GM19452 (cell line): ENCODE measurements at regions not wholly inside any gene's neighbourhood (a gene's known extent, or its start where the extent isn't known, plus 50 kb on each side); places are given as distances from the start of the nearest gene placed in this dataset.

Source experiments
- ATAC-seq: cut with Tn5 transposase; IDR thresholded peaks from one replicate; pipeline ENCODE4 v1.9.1; 2021; ENCODE audit not compliant: unreplicated experiment

DNA sequence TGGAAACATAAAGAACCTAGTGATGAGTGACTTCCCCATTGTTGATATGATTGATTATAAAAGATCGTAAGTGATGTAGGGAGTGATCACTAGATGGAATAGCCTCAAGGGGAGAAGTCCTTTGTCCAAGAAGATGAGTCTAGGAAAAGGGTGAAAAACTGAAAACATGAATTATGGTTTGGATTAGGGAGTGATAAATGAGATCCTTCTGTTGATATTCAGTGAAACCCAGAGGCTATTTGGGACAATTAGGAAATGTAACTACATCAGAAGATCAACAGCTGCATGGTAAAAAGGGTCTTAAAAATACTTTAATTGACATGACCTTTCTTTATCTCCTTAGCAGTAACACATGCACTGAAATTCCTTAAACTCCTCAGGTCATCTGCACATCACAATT is 124.0 kb upstream of the UNC5C start:
- no peak for ATAC-seq

DNA sequence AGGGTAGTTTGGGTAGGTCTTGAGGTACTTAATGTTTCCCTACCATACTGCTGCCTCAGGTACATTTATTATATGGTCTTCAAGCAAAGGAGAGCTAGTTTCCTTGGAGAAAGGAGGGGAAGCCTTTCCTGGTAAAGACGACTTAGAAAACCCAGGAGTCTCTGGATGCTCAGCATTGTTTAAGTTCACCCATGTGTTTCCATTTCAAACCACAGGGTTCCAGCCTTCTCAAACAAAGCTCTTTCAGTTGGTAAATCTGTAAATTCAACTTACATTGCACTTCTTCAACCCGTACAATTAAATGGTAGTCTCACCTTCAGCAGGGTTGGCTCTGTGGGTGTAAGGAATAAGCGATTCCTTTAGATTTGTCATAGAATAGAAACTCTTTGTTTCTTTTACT is 111.9 kb upstream of the UNC5C start:
- no peak for ATAC-seq

DNA sequence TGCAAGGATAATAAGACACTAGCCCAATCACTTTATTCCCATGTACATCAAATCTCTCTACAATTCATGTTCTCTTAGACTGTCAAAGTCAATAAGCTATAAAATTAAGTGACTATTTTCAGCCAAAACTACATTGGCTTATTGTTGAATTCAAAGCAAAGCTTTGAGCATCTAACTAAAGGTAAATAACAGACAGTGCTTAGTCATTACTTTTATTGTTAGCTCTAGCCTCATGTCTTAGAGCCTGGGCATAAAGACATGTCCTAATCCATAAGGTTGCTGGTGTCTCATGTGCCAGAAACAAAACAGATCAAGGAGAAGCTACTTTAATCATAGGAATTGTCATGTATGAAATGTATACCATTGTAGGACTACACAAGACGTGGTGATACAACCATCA is 103.1 kb upstream of the UNC5C start:
- ATAC-seq = no peak

DNA sequence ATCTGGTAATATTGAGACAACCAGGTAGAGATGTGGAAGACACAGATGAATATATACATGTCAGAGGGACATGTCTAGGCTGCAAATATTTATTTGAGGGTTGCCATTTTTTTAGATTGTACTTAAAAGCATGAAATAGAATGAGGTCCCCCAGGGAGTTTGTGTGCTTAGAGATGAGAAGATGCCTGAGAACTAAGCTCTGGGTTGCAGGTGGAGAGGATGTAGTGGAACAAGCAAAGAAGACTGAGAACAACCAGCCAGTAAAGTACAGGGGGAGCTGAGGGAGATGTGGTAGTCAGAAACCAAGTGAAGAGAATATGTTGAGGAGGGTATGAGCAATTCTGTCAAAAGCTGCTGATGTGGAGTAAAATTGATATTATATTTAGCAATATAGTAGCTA is 95.6 kb upstream of the UNC5C start:
- ATAC-seq = no peak

DNA sequence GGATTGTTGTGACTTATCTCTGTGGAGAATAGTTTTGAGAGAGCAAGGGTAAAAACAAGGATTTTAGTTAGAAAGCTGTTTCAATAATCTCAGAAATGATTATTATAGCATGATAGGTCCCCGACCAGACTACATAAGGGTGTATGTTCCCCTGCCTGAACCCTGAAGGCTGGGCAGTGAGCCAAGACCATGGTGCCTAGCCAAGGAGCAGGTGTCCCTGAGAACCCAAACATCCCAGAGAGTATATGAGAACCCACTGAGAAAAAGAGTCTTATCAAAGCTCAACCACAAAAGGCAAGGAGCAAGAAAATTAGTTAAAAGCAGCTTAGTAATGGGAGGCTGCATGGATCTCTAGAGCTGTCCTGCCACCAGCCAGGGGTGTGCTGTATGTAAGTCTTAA is 94.9 kb upstream of the UNC5C start:
- ATAC-seq = no peak

DNA sequence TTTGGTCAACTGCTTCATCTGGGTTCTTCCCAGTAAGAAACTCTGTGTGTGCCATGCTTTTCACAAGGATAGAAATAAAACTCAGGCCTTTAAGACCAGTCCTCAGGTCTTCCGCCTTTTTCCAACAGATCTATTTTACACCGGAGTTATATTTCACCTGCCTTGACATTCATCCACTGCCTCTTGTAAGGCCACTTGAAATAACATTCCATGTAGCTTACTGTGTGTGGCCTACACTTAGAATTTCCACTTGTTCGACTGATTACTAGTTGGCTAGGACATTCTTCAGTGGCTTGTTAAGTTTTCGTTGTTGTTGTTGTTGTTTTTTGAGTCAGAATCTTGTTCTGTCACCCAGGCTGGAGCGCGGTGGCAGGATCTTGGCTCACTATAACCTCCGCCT is 92.8 kb upstream of the UNC5C start:
- ATAC-seq = no peak

DNA sequence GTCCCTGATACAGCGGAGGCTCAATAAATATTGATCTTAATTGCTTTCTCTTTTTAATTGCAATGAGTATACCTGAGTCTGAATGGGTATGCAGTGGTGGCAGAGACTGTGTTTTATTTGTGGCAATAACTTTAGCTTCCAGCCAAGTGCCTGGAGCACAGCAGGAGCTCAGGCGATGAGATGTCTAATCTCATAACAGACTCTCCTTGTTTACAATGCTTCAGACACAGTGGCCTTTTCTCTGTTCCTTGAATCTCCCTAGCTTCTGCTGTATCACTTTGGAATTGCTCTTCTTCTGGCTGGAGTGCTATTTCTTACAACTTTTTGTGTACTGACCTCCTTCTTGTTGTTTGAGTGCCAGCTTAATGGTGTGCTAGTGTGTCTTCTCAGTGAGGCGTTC is 91.5 kb upstream of the UNC5C start:
- no peak for ATAC-seq

DNA sequence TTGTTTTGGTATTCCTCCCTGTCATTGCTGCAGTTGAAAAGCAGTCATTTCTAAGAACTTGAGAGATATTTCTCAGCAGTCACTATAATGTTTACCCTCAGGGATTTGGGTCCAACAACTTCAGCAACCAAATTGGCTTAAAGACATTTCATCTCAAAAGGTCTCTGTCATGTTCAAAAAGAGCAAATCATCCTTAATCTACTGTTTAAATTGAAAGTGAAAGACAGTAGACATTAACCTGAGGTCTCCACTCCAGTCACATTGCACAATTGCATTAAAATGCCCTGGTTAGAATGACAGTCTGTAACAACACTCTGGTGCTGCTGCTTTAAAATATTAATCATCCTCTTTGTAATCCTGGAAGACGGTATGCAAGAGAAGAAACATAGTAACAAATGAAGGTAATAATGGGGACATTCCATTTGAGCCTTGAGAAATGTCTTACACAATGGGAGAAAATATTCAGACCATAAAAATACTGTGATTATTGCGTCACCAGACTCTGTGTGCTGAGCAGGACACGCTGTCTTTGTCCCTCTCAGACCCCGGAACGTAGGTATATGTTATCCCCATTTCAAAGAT is 90.2 kb upstream of the UNC5C start:
- ATAC-seq = no peak

DNA sequence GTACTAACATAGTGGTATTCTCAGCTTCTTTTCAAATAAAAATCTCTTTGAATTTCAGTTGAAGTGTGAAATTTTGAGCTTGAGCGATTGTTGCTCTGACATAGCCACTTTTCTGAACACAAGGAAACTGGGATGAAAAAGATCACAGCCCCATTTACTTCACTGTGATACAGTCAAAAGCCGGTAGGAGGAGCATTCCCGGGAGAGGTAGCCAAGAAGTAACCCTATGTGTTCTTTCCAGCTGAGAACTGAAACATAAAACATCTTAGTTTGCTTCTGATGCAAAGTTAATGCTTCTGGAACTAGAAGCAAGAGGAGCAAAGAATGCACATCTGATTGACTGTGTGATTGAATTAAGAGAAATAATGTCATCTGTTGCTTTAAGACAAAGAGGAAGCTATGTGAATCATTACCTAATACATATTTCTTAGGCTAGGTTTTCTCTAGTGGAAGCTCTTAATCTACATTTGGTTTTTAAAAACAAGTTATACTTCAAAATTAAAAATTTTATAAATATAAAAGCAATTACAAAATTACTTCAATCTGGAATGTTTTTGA is 88.3 kb upstream of the UNC5C start:
- no peak for ATAC-seq

DNA sequence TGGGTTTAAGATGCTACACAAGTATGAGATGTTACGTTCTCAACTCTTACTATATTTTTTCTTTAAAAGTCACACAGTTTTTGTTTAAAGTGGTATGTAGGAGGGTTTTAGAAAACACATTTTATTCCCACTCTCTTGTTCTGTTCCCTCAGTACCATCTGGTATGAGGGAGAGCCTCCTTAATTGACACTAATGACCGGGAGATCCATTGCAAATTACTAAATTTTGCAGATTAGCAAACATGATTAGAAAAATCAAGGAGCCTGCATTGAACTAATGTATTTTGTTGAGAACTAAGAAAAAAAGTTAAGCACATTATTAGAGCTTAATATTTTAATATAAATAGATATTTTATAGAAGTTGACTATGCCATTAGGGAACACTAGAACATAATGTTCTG is 87.3 kb upstream of the UNC5C start:
- ATAC-seq = no peak

DNA sequence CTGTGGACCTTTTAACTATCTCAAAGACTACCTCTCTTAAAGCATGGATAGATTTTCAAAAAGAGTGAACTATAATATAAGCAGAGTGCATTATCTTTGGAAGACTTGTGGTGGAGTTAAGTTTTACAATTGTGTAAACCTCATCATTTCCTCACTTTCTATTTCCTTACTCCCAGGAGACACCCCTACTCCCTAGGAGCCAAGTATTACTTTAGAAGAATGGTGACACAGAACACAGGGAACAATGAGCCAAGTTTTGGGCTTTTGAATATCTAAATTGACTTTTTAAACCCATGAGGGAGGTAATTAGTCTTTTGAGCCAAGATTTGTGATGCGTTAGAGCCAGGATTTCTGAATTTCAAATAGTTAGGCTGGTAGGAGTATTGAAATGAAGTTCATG is 78.9 kb upstream of the UNC5C start:
- ATAC-seq = no peak

DNA sequence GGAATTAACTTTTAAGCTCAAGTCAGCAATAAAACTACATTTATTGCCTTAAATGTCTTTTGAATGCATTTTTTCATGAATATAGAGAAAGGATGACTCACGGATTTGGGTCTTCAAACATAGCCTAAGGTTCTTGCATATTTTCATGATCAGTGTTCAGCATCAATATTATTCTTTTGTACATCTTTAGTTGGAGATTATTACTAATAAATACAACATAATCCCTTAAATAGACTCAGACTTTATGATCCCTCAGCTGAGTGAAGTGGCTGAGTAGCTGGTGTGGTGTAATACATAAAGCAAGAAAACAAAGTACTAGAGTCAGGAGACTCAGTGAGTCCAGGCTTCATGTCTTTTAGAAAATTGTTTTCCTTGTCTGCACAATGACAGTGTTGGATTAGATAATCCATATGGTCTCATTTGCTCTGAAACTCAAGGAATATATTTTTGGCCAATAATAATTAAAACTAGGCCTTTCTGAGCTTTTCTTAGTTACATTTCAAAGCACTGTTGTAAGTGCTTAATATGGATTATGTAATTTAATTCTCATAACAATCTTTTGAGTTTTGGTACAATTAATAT is 78.3 kb upstream of the UNC5C start:
- ATAC-seq = no peak

DNA sequence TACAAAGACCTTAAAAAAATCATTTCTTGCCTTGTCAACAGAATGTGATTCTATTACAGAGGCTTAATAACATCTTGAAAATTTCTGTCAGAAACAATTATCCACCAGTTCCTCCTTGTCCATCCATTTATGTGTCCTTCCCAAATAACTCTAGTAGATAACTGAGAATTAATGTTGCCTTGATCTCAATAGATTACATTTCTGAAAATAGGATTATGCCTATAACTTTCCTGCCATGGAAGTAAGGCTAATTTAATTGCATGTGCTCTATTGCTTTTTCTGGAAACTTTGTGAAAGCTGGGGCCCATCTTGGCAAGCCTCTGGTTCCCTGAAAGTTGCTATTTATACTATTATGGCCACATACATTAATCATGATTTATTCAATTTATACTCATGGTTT is 76.2 kb upstream of the UNC5C start:
- no peak for ATAC-seq

DNA sequence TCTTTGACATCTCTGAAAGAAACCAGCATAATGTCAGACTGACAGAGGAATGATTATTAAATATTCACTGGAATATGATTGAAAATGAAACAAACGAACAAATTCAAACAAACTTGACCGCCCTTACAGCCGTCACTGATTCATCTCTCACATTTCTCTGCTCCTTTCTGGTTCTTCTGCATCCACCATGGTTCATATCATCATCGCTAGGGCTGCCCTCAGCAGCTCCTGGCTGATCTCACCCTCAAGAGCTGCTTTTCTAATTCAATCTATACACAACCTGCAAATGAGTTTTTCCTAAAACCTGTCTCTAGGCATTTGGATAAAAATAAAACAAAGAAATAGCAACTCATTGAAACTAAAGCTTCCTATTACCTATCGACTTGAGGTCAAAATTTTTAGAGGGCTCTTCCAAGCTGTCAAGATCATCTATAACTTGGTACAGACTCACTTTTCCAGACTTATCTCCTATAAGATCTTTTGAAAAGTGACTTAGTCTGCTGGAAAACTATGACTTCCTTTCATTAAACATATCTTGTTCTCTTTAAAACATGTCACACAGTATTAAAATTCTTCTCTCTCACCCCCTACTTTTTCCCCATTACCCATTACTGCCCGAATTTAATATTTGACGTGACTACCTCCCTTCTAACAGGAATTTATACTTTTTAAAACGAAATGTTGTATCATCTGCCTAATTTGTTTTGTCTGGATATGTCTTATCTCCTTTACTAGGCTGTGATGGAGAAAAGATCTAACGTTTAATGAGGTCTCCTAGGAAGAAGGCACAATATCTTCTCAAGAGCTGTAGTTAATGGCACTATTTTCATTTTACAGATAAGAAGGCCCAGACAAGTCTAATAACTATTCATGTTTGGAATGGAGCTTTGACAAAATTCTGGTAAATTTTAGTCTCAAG is 71.0 kb upstream of the UNC5C start:
- ATAC-seq = no peak

DNA sequence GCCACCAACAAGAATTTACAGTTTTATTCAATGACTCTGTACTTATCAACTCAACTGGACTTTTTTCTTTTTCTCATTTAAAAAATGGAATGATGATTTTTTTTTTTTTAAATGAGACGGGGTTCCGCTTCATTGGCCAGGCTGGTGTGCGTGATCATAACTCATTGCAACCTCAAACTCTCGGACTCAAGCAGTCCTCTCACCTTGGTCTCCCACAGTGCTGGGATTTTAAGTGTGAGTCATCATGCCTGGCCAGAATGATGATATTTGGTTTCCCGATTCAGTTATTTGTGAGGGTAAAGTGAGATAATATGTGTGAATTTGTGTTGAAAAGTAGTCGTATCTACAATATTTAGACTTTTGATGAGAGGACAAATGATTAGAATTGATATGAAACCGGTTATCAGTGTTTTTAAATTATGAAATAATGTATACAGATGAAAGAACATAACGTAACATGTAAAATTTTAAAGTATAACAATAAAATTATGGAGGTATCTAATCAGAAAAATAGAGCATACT is 66.0 kb upstream of the UNC5C start:
- no peak for ATAC-seq

DNA sequence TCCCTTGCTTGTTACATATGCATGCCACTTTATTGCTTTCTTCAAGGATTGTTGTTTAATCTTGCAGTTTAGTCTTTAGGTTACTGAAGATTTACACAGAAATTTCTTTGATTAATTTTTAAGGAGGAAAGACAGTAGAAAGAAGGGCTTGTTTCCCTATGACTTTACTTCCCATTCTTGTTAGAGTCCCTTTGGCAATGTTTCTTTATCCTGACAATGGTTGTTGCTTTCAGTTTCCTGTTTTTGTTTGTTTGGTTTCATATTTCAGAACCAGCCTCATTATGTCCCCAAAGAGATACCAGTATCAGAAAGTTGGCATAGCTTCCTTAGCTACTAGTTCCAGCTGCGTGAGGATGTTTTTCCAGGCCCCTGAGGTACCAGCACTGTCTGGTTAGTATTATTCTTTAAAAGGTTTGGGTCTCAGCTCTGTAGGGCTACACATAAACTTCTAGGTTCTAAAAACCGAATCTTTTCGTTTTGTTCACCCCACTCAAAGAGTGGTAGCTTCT is 61.3 kb upstream of the UNC5C start:
- ATAC-seq = no peak

DNA sequence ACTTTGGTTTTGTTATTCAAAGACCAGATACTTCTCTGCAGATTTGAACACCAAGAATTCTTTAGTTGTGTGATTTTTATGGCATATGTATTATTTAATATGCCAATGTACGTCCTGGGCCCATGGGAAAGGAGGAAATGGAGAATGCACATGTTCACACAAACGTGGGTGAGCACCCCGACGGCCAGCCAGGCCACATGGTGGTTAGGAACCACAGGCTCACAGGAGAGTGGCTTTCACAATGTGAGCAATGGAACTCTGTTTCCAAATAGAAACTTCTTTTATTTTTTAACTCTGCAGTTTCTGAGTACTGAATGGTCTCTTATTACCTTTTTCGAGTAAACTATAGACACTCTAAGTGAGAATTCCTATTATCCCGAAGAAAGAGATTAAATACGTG is 58.0 kb upstream of the UNC5C start:
- ATAC-seq = no peak

DNA sequence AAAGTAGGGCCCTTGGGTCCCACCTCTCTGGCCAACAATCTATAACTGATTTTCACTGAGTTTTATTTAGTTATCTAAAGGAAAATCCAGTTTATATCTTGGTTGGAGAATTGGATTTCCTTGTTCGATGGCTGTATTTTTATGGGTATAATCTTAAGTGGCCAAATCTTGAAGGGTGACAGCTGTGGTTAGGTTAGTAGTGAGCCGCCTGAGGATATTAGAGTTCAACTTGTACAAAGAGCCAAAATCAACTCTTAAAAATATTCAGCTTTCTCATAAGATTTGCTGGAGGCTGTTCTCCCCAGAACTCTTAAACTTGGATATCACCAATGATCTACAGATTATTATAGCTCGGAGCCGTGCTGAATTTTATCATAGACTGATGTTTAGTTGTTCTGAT is 54.6 kb upstream of the UNC5C start:
- ATAC-seq = no peak

DNA sequence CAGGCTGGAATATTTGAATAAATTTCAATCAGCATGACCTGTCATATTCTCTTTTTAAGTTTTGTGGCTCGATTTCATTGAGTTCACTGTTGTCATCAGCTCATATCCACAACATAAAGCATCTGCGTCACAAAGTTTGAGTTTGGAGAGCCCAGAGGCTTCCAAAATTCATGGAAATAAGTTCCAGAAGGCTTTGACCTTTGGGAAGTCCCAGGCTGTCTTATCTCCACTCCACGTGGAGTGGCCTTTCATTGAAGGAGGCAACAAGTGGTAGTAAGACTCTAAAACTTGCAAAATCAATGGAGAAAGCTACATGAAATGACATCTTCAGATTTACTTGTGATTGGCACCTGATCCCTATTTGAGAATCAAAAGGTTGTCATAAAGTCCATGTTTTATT is 54.1 kb upstream of the UNC5C start:
- no peak for ATAC-seq

DNA sequence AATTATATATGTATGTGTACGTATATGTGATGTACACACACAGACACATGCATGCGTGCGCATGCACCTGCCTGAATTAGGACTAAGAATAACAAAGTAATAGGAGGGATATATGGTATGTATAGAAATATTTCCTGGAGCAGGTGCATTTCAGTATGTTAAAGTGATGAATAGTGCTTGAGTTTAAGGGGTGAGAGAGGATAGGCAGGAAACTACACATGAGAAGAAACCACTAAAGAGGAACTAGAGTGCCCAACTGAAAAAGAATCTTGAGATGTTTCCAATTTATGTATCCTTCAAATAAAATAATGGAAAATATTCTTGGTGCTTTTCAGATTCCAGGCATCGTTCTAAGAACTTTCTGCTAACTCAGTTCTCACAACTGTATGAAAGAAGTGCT is 52.6 kb upstream of the UNC5C start:
- no peak for ATAC-seq

DNA sequence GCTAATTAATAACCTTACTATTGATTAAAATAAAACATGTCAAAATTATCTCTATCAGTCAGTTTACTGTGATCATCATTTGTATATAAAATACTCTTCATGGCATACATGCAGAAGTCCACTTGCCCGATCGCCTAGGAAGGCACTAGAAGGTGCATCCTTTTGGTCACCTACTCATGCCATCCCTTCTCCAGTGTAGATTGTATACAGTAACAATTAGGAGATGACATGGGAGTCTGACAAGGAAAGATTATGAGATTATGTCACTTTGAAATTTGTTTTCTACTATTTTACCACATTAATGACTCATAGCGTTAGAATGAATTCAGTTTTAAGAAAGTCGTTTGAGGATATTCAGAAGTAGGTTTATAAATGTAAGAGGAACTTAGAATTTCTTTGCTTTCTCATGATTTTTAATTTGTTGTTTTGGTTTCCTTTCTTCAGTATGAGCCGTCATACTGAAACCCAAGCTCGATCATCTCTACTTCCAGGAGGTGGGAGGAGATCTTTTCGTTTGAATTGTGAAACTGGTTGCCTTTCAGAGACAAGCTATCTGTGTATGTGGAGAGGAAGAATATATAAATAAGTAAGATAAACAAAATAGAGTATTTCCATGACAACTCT is 51.1 kb upstream of the UNC5C start:
- ATAC-seq = peak; percentile 56
